Cardiac fibroblast (primary cell): ENCODE measurements at regions not wholly inside any gene's neighbourhood (a gene's known extent, or its start where the extent isn't known, plus 50 kb on each side); places are given as distances from the start of the nearest gene placed in this dataset.

Experiments
- DNase-seq, 2 donors: peaks; one replicate each; pipeline versions ENCODE4 v3.0.0 to v3.0.0-alpha.2; 2010; ENCODE audit warnings: low read depth in 2 of 2
- H3K4me3 ChIP-seq, 2 donors: replicated peaks in 1 of 2; 1 replicate in 1 of 2; 2 replicates in 1 of 2; pipeline ENCODE4 v1.5.1; 2011; ENCODE audit warnings: low read depth in 2 of 2, low read length in 2 of 2, mild to moderate bottlenecking in 2 of 2, moderate library complexity in 1 of 2
- TF ChIP-seq, protein P1 (sequence below): IDR thresholded peaks from one replicate; pipeline ENCODE4 v1.5.1; 2011; ENCODE audit warnings: low read depth, mild to moderate bottlenecking, low read length, inconsistent platforms

DNA sequence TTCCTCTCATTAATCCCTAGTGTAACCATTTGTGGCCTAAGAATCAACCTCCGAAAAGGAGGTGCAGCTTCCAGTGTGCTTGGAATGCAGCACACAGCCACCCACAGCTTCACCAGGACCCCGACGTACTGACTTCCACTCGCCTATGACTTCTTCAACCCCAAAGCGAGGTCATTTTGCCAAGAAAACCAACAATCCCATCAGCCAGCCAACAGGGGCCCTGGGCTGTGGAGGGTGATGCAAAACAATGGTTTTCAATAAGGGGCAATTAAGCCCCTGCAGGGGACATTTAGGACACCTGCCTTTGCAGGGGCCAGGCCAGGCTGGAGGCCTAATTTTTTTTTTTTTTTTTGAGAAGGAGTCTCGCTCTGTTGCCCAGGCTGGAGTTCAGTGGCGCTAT lies 158.1 kb upstream of the SKOR2 start:
- H3K4me3 ChIP-seq = no peak overlapping the region
- no peak for DNase-seq

DNA sequence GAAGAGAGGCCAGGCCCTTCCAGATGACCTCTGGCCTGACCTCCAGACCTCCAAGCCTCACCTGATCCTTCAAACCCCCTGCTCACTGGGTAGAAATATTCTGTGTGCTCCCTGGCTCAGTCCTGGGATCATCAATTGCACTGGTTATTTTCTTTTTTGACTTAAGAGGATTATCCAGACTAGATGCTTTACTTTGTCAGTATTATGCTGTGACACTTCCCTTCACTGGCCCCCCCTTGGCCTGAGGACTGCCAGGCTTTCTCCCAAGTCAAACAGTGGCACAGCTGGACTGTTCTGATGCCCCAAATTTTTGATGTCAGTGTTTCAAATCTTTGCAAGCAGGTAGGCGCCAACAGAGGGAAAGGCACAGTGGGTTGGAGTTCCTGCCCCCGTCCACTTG lies 156.3 kb upstream of the SKOR2 start:
- TF ChIP-seq, protein P1, sequence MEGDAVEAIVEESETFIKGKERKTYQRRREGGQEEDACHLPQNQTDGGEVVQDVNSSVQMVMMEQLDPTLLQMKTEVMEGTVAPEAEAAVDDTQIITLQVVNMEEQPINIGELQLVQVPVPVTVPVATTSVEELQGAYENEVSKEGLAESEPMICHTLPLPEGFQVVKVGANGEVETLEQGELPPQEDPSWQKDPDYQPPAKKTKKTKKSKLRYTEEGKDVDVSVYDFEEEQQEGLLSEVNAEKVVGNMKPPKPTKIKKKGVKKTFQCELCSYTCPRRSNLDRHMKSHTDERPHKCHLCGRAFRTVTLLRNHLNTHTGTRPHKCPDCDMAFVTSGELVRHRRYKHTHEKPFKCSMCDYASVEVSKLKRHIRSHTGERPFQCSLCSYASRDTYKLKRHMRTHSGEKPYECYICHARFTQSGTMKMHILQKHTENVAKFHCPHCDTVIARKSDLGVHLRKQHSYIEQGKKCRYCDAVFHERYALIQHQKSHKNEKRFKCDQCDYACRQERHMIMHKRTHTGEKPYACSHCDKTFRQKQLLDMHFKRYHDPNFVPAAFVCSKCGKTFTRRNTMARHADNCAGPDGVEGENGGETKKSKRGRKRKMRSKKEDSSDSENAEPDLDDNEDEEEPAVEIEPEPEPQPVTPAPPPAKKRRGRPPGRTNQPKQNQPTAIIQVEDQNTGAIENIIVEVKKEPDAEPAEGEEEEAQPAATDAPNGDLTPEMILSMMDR = no peak
- no peak for DNase-seq
- no peak overlapping the region for H3K4me3 ChIP-seq

More for the DNA sequence above, 158.1 kb upstream of the SKOR2 start:
- TF ChIP-seq, protein P1 = no peak

DNA sequence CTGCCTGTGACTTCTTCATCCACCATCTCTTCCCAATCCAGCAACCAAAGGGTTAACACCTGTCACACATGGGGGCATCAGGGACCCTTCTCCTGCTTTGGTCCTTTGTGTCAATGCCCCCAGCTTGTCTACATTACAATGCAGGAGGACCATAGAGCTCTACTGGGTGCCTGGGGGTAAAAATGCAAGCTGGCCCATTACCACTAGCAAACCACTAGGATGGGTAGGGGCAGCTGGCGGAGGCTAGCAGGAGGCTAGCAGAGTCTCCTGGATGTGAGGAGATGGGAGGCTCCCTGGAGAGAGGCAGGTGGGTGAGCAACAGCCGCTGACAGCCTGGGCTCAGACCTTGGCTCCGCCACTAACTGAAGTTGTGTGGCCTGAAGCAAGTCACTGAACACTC lies 153.4 kb upstream of the SKOR2 start:
- no peak for DNase-seq
- H3K4me3 ChIP-seq = no peak overlapping the region
- TF ChIP-seq, protein P1 = no peak

DNA sequence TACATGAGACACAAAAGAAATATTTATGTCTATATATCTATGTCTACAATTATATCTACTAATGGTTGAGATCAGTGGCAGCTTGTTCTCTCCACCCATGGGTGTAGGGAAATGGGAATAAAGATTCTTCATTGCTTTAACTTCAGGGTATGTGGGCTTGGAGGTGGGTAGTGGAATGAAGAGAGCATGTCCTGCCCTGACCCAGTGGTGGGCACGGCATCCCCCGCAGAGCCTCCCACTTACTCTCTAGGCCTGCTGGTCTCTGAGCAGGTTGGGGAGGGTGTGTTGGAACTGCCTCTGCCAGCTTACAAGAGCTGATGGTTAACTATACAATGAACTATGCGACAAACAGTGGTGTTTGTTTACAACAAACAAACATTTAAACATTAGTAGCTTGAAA lies 152.5 kb upstream of the SKOR2 start:
- no peak overlapping the region for H3K4me3 ChIP-seq
- no peak for DNase-seq
- TF ChIP-seq, protein P1 = no peak

DNA sequence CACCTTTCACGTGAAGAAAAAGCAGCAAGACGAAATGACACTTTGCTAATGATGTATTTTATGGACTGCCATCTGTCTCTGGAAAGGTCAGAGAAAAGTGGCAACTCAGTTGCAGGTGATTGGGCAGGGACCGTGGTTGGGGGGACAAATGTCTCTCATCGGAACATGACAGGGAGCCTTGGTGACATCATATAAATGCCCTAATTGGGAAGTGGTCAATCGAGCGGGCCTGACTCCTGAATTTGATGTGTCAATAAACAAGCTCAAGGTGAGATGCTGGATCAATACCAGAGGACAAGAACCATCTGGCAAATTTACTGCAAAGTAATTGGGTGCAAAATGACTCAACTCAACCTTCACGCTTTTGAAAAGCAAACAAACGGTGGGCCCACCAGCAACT lies 151.9 kb upstream of the SKOR2 start:
- H3K4me3 ChIP-seq = no peak overlapping the region
- no peak for DNase-seq
- TF ChIP-seq, protein P1 = no peak

DNA sequence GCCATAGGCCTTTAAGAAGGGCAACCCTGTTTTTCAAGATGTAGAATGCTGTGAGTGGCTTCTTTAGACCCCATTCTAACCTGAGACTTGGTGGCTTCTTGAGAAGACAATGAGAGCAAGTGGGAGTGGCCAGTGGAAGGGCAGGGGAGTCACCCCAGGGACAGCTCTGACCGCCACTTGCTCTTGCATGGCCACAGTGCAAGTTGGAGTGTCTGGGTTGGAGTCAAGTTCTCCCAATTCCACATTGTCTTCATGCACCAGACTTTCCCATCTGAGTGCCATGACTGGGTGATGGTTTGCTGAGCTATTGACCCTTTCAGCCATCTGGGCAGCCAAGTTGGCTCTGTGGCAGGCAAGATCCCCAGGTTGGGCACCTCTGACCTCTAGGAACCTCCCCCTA lies 148.0 kb upstream of the SKOR2 start:
- H3K4me3 ChIP-seq = no peak overlapping the region
- TF ChIP-seq, protein P1 = no peak
- no peak for DNase-seq

DNA sequence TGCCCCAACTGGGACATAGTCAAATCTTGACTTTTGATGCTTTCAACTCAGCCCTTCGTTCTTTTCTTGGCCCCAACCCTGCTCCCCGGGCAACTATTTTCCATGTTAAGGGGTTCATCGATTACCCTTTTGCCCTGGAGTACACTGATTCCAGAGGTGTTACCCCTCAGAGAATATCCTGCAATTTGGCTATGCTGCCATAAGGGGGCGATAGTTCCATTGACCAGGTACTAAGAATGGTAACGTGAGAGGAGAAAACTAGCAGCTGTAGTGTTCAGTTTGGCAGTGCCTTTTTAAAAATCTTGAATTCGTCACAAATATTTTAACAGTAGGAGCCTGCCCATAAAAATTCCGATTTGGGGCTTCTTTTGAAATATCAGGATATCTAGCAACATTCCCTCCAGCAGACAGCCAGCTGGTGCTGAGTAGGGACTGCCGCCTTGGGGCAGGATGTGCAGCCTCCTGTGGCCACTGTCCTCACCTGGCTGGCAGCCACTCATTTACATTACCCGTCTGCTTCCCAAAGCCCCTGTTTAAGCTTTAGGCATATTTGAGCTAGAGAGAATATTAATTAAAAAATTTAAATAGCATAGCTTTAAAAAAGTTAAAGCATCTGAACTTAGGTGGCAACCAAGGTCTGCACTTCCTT lies 146.3 kb upstream of the SKOR2 start:
- TF ChIP-seq, protein P1 = no peak

More for the DNA sequence above, 146.3 kb upstream of the SKOR2 start:
- no peak overlapping the region for H3K4me3 ChIP-seq
- no peak for DNase-seq
